HG02852 (cell line): ENCODE measurements at regions not wholly inside any gene's neighbourhood (a gene's known extent, or its start where the extent isn't known, plus 50 kb on each side); places are given as distances from the start of the nearest gene placed in this dataset.

Experiments
- ATAC-seq: cut with Tn5 transposase; IDR thresholded peaks from one replicate; pipeline ENCODE4 v1.9.1; 2021; ENCODE audit warnings: mild to moderate bottlenecking, moderate library complexity; ENCODE audit not compliant: unreplicated experiment

- no peak for ATAC-seq
Observed at GRCh38 chr10:10860455-10860976, 157.2 kb upstream of the CELF2 start.

DNA sequence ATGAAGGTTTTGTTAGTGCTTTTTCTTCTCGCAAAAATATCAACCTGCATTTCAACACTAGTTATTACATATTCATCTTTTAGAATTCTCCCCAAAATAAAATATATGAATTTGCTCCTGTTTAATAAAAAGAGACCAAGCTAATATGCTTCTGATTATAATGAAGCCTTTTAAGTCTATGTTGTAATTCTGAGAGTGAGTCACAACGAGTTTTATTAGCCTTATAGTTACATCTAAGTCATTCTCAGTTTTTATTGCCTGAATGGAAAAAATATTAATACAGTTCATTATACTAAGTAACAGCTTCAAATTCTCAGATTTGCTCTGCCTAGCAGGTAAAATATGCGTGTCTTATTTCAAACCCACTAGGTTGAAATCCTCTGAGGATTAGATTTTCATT is 152.4 kb upstream of the CELF2 start:
- no peak for ATAC-seq

DNA sequence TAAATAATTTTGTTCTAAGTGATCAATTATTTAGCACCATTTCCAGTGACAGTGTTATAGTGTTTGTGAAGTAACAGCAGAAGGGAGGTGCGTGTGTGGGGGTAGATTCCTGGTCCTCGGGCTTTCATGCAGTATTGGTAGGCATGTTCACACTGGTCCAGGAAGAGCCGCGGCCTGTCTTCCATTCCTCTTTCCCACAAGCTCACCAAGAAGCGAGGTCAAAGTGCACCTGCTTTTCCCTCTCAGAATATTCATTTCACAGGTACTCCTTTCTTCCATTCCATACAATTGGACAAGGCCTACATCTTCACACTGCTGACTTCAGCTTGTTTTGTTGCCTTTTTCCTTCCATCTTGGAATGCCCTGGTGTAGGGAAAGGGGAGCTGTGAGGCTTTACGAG is 151.8 kb upstream of the CELF2 start:
- no peak for ATAC-seq

GRCh38 chr10:10869592-10869991 is 148.1 kb upstream of the CELF2 start:
- ATAC-seq = peak; percentile 93

GRCh38 chr10:10870523-10871241 is 147.0 kb upstream of the CELF2 start:
- peak; percentile 42 for ATAC-seq

GRCh38 chr10:10871352-10871751 is 146.3 kb upstream of the CELF2 start:
- ATAC-seq = no peak

DNA sequence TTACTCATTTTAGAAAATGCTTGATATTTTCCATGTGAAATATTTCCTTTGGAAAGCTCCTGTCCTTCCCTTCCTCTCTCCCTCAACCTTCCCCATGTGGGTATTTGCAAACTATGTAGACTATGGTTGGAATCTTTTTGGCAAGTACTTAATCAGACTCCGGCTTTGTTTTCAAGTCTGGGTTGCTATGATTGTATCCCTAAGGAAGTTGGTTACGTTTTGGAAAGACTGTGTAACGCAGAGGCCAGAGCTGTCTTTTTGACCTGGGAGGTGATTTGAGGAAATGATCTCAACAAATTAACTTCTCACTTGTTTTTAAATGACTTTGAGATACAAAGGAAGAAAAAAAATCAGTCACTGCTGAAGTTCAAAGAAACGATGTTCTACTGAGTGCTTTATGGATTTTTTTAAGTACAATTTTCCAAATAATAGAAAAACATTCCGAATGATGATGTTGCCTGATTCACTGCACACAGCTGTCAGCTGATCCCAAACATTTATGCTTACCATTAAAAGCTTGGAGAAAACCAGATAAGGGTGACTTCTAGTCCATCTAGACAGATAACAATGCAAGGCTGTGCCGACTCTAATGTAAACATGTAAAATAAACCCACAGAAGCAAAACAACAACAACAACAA is 145.5 kb upstream of the CELF2 start:
- ATAC-seq = no peak

GRCh38 chr10:10872764-10873163 is 144.9 kb upstream of the CELF2 start:
- ATAC-seq = no peak

- ATAC-seq = no peak
Observed at GRCh38 chr10:10873289-10873688, 144.4 kb upstream of the CELF2 start.

GRCh38 chr10:10873915-10874314 is 143.8 kb upstream of the CELF2 start:
- no peak for ATAC-seq

DNA sequence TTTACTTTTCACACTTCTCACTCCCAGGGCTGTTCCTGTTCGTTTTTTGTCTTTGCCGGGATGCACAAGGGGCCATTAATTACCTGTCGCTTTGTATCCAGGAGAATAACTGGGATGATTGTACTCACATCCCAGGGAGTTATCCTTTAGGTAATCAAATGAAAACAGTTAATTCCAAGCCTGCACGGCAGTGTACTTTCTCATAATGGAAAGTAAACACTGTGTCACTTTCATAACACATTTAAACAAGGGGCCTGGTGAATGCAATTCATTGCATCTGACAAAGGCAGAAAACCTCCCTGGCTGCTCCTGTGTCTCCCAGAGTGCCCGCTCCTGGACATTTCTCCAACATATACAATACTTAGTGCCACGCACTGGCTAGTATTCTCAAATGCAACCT is 138.7 kb upstream of the CELF2 start:
- ATAC-seq = no peak

DNA sequence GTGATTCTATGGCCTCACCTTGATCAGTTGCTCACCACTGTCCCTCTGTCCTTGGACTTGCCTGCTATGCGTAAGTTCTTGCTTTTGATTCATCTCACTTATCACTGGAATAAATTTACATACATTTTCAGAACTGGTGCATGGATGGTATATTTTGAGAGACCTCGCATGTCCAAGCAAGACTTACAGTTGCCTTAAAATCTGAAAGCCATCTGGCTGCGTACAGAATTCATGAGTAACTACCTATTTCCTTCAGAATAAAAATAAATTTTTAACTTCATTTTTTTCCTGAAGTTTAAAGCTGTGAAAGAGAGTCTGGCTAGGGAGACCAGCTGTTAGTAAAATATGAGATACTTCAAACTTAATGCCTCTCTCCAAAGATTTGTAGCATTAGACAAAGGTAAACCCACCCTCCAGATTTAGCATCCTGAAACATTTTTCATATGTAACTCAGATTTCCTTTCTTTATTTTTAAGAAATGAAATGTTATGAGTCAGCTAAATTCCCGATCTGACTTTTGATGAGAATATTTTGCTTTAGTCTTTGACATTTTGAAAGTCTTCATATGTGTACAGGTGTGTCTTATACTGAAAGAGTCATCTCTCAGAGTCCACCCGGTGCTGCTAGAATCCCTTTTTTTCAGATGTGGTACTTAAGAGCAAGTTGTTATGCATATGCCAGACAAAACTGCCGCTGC is 136.4 kb upstream of the CELF2 start:
- no peak for ATAC-seq

- no peak for ATAC-seq
Observed at GRCh38 chr10:10883737-10884136, 133.9 kb upstream of the CELF2 start.

DNA sequence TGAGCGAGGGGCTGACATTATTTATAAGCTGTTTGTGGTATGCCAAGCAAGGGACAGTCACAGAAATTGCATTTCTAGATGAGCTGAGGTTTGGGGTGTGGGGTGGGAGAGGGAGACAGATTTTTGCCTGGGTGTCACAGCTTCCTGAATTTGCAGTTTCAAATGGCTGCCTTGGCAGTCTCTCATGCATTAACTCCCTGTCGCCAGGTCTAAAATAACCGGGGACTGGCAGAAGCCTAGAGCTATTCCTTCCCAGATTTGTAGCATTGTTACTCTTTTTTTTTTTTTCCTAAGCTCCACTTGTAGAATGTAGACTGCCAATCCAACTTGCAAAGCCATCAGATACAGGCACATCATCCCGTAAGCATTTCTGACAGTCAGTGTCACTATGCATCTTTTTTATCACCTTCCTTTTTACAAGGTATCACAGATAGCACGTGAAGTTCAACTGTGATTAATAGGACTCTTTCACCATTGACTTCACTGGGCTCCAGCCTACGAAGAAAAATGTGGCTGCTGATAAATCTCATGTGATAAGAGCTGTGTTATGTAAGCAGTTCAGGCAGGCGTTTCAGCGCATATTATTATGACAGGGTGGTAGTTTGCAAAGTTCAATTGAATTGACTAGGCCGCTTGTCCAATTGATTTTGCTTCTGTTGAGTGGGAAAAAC is 130.7 kb upstream of the CELF2 start:
- ATAC-seq = no peak

DNA sequence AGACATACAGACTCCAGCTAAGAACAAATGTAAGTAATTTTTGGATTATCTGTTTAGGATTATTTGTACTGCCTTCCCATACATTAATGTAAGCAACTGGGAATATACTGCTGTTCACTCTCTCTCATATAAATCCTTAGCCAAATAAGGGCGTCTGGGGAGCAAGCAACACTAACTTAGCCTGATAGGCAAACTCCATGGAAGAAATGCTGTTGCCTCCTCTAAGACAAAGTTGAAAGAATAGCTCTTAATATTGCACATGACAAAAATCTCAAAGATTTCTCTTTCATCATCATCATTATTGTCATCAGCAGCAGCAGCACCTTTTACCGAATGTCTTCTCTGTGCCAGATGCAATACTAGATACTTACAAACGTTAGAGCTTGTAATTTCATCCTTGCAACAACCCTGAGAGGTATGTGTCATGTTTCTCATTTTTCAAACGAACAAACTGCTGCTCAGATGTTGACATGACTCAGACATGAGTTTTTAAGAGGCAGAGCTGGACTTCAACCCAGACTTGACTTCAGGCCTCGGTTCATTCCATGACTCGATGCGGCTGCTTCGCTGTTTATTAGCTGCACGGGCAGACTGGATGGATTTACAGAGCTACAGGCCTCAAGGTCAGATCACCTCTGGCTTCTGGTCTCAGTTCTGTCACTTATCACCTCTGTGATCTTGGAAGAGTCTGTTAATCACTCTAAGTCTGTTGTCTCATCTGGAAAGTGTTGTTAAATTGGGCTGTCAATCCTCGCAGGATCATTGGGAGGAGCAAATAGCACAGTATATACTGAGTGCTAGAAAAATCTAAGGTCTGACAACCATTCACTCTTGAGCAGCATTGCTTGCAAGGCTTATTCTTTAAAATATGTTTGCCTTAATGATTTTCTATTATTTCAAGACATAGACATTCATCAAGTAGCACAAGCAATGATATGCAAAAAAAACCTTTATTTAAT is 126.3 kb upstream of the CELF2 start:
- ATAC-seq = no peak

GRCh38 chr10:10892290-10892875 is 125.3 kb upstream of the CELF2 start:
- no peak for ATAC-seq

GRCh38 chr10:10897400-10897799 is 120.3 kb upstream of the CELF2 start:
- ATAC-seq = no peak

DNA sequence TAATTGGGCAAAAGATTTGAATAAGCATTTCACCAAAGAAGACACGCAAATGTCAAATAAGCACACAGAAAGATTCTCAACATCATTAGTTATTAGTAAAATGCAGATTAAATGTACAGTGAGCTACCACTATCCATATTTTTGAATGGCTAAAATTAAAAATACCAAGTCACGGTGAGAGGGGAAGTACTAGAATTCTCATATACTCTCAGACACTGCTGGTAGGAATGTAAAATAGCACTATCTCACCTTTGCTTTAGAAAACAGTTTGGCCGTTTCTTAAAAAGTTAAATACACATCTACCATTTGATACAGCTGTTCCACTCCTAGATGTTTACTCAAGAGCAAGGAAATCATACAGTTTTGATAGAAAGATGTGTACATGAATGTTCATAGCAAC is 115.8 kb upstream of the CELF2 start:
- no peak for ATAC-seq

DNA sequence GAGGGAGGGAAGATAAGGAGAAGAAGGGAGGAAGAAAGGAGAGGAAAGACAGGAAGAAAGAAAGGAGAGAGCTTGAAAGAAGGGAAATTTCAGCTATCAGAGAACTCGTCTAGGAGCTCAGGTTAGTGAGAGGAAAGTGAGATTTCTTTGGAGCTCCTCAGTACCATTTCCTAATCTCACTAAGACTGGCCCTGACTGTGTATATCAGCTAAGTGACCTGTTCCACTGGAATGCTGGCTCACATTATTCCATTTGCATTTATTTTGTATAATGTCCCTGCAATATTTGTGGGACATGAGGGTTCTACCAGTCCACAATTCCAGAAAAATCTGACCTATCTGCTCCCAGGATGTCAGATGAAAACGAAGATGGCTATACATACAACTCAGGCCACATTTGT is 114.7 kb upstream of the CELF2 start:
- no peak for ATAC-seq

DNA sequence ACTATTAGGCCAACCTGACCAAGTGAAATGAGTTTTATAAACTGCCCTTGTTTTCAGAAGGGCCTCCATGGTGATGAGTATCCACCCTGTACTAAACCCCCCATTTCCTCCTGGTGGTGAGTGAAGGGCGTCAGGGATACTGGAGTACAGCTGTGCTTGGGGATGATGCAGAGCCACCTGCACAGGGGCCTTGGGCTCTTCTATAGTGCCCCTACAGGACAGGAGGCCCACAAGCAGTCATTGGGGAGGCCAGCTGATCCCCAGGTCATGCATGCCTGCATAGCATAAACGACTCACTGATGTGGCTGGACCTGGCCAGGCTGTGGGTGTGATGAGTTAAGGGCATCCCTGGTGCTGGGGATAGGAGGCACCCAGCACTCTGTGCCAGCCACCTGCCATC is 114.1 kb upstream of the CELF2 start:
- ATAC-seq = no peak
